ENCODE measurements at regions not wholly inside any gene's neighbourhood (a gene's known extent, or its start where the extent isn't known, plus 50 kb on each side); places are given as distances from the start of the nearest gene placed in this dataset.

GRCh38 chr2:84078471-84078870, 380.6 kb downstream of the SUCLG1 start:
- TF ChIP-seq GATA2 (IDR thresholded peaks at IDR 0.05; ENCODE audit: low read depth, low read length) (no peak), GATA3 (IDR thresholded peaks at IDR 0.05; ENCODE audit: low read depth, low read length) (no peak)

Data from SH-SY5Y (cell line).